A673 (cell line): ENCODE measurements at regions not wholly inside any gene's neighbourhood (a gene's known extent, or its start where the extent isn't known, plus 50 kb on each side); places are given as distances from the start of the nearest gene placed in this dataset.

Experiments
- CTCF ChIP-seq: fragments of 300-800, 200-600 bp; sonication (generic); conservative IDR thresholded peaks from 2 replicates; pipeline ENCODE4 v1.5.1; 2017; ENCODE audit warnings: low read depth, mild to moderate bottlenecking, antibody characterized with exemption, low read length, moderate library complexity, mixed read lengths
- EZH2 ChIP-seq: fragments of 200-600 bp; sonication (generic); IDR thresholded peaks from 2 replicates; pipeline ENCODE4 v1.6.1; 2017; ENCODE audit warnings: borderline replicate concordance, low read depth, mild to moderate bottlenecking, mixed read lengths, antibody characterized with exemption, low read length; ENCODE audit not compliant: poor library complexity, severe bottlenecking

DNA sequence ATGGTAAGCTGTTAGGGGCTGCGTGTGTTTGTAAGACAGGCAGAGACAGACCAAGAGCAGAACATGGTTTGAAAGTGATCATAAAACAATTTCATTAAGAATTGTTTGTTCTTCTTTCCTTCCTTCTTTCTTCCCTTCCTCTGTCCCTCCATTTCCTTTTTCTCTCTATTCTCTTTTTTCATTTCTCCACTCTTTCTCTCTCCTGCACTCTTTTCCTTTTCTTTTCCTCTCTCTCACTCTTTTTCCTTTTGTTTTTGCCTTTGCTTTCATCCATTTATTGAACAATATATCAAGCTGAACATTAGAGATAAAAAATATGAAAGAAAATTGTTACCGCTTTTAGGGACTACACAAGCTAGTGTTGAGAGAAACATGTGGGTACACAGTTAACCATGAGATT lies 62.2 kb upstream of the GOLIM4 start:
- no peak for TF ChIP-seq CTCF
- TF ChIP-seq EZH2 = no peak
